ENCODE measurements at regions not wholly inside any gene's neighbourhood (a gene's known extent, or its start where the extent isn't known, plus 50 kb on each side); places are given as distances from the start of the nearest gene placed in this dataset.

- TF ChIP-seq, protein P1, sequence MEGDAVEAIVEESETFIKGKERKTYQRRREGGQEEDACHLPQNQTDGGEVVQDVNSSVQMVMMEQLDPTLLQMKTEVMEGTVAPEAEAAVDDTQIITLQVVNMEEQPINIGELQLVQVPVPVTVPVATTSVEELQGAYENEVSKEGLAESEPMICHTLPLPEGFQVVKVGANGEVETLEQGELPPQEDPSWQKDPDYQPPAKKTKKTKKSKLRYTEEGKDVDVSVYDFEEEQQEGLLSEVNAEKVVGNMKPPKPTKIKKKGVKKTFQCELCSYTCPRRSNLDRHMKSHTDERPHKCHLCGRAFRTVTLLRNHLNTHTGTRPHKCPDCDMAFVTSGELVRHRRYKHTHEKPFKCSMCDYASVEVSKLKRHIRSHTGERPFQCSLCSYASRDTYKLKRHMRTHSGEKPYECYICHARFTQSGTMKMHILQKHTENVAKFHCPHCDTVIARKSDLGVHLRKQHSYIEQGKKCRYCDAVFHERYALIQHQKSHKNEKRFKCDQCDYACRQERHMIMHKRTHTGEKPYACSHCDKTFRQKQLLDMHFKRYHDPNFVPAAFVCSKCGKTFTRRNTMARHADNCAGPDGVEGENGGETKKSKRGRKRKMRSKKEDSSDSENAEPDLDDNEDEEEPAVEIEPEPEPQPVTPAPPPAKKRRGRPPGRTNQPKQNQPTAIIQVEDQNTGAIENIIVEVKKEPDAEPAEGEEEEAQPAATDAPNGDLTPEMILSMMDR (conservative IDR thresholded peaks at IDR 0.05 in 1 of 2, IDR thresholded peaks at IDR 0.05 in 1 of 2; ENCODE audit: low read depth in 1 of 2, low read length in 2 of 2) = no peak
- no peak for TF ChIP-seq EZH2 (IDR thresholded peaks at IDR 0.05; ENCODE audit: low read length, missing control alignments)
These were observed 607.4 kb downstream of the EFNB2 start for GRCh38 chr13:105928048-105928447.
